Transverse colon (tissue), 3 donors: ENCODE measurements at regions not wholly inside any gene's neighbourhood (a gene's known extent, or its start where the extent isn't known, plus 50 kb on each side); places are given as distances from the start of the nearest gene placed in this dataset.

Experiments used
- EP300 ChIP-seq: sonication (generic); formaldehyde crosslinking; IDR thresholded peaks from one replicate; pipeline ENCODE4 v1.6.1; 2017; ENCODE audit warnings: antibody characterized with exemption, low read depth
- POLR2AphosphoS5 ChIP-seq, 3 donors: sonication (generic); formaldehyde crosslinking; IDR thresholded peaks; one replicate each; pipeline ENCODE4 v1.6.1; 2016; ENCODE audit warnings: antibody characterized with exemption in 3 of 3

- no peak for TF ChIP-seq POLR2AphosphoS5 (IDR thresholded peaks at IDR 0.05)
- TF ChIP-seq EP300 = no peak
Observed at GRCh38 chr3:153429821-153430220, 267.8 kb downstream of the RAP2B start.
